ENCODE measurements at regions not wholly inside any gene's neighbourhood (a gene's known extent, or its start where the extent isn't known, plus 50 kb on each side); places are given as distances from the start of the nearest gene placed in this dataset.
"Not testable (repeated sequence)": the region's sequence is repeated elsewhere in the genome, so short reads cannot be mapped to it uniquely, and the experiment has no call there.

DNA sequence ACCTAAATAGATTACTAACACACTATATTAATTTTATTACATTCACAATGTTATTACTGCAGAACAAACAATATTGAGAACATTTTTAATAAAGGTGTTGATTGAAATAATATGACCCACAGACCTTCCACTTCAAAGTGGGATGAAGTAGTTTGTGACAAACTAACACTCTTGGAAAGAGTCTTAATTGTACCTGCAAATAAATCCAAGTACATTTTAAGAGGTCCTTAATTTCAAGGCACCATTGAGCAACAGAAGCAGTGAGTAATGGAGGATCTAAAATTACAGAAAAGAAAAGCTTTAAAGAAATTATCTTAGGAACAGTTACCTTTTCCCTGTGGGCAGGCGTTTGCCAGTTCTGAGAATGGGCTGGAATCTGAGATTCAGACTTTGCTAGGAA is 140.2 kb downstream of the MMUT start:
- Histone ChIP-seq H3K4me2 (no peak overlapping the region), H3F3A (ENCODE audit: insufficient read depth, low read depth) (peaks cover 19% of the 10 kb centered on the region), H3K4me3 (no peak overlapping the region), H3K9me2 (ENCODE audit: insufficient read depth) (no peaks in the 10 kb centered on the region), H3K27me3 (ENCODE audit: insufficient read depth, low read depth) (no peaks in the 10 kb centered on the region), H2AFZ (no peak overlapping the region), H3K36me3 (ENCODE audit: low read depth) (no peaks in the 10 kb centered on the region), H3K4me1 (replicated peaks; ENCODE audit: insufficient read depth) (peaks cover 26% of the 10 kb centered on the region), H3K27ac (no peak overlapping the region), H3K9me3 (ENCODE audit: insufficient read depth, low read depth) (peaks cover 14% of the 10 kb centered on the region; the same call in 1 of the 2 replicates), H4K20me1 (ENCODE audit: insufficient read depth) (no peaks in the 10 kb centered on the region), H3K79me2 (ENCODE audit: low read depth) (no peaks in the 10 kb centered on the region)
- no TSS peak for BruUV-seq (replicated peaks)
- ChIA-PET CTCF (no interaction called here), POLR2A (ENCODE audit: unreplicated experiment) (no interaction called here)
- no peak for DNase-seq
- no peak for TF ChIP-seq EZH2 (IDR thresholded peaks at IDR 0.05; ENCODE audit: low read depth)
- TF ChIP-seq, protein P1, sequence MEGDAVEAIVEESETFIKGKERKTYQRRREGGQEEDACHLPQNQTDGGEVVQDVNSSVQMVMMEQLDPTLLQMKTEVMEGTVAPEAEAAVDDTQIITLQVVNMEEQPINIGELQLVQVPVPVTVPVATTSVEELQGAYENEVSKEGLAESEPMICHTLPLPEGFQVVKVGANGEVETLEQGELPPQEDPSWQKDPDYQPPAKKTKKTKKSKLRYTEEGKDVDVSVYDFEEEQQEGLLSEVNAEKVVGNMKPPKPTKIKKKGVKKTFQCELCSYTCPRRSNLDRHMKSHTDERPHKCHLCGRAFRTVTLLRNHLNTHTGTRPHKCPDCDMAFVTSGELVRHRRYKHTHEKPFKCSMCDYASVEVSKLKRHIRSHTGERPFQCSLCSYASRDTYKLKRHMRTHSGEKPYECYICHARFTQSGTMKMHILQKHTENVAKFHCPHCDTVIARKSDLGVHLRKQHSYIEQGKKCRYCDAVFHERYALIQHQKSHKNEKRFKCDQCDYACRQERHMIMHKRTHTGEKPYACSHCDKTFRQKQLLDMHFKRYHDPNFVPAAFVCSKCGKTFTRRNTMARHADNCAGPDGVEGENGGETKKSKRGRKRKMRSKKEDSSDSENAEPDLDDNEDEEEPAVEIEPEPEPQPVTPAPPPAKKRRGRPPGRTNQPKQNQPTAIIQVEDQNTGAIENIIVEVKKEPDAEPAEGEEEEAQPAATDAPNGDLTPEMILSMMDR (conservative IDR thresholded peaks at IDR 0.05), result no peak
- intact Hi-C loops (cut with micrococcal nuclease; ENCODE audit: unreplicated experiment), result no loop called here

GRCh38 chr6:49321561-49322072 is 141.4 kb downstream of the MMUT start:
- Histone ChIP-seq H3K27ac (no peak overlapping the region), H2AFZ (no peak overlapping the region), H3K27me3 (ENCODE audit: insufficient read depth, low read depth) (no peaks in the 10 kb centered on the region), H3K4me1 (replicated peaks; ENCODE audit: insufficient read depth) (peaks cover 19% of the 10 kb centered on the region), H3K79me2 (ENCODE audit: low read depth) (no peaks in the 10 kb centered on the region), H3K4me3 (no peak overlapping the region), H3K9me3 (ENCODE audit: insufficient read depth, low read depth) (peaks cover 5% of the 10 kb centered on the region), H3K4me2 (no peak overlapping the region), H3K9me2 (ENCODE audit: insufficient read depth) (peaks cover 4% of the 10 kb centered on the region; the same call in 1 of the 2 replicates), H4K20me1 (ENCODE audit: insufficient read depth) (no peaks in the 10 kb centered on the region), H3F3A (ENCODE audit: insufficient read depth, low read depth) (peaks cover 15% of the 10 kb centered on the region), H3K36me3 (ENCODE audit: low read depth) (no peaks in the 10 kb centered on the region)
- intact Hi-C loops (cut with micrococcal nuclease; ENCODE audit: unreplicated experiment), result no loop called here
- ChIA-PET CTCF (no interaction called here), POLR2A (ENCODE audit: unreplicated experiment) (no interaction called here)
- DNase-seq, result no peak
- no peak for TF ChIP-seq EZH2 (IDR thresholded peaks at IDR 0.05; ENCODE audit: low read depth)
- TF ChIP-seq, protein P1 (conservative IDR thresholded peaks at IDR 0.05), result no peak
- BruUV-seq (replicated peaks), result no TSS peak

- Histone ChIP-seq H3K4me1 (replicated peaks; ENCODE audit: insufficient read depth) (no peaks in the 10 kb centered on the region), H4K20me1 (ENCODE audit: insufficient read depth) (no peaks in the 10 kb centered on the region), H3K9me2 (ENCODE audit: insufficient read depth) (no peaks in the 10 kb centered on the region; the same call in 1 of the 2 replicates), H3K27me3 (ENCODE audit: insufficient read depth, low read depth) (no peaks in the 10 kb centered on the region), H2AFZ (no peak overlapping the region), H3K79me2 (ENCODE audit: low read depth) (no peaks in the 10 kb centered on the region), H3K9me3 (ENCODE audit: insufficient read depth, low read depth) (no peaks in the 10 kb centered on the region), H3K4me3 (no peak overlapping the region), H3K27ac (no peak overlapping the region), H3F3A (ENCODE audit: insufficient read depth, low read depth) (no peaks in the 10 kb centered on the region), H3K36me3 (ENCODE audit: low read depth) (no peaks in the 10 kb centered on the region), H3K4me2 (no peak overlapping the region)
- intact Hi-C loops (cut with micrococcal nuclease; ENCODE audit: unreplicated experiment), result no loop called here
- POLR2A ChIA-PET (ENCODE audit: unreplicated experiment), result no interaction called here
- CTCF ChIA-PET, result no interaction called here
- TF ChIP-seq, protein P1 (conservative IDR thresholded peaks at IDR 0.05), result no peak
- no peak for TF ChIP-seq EZH2 (IDR thresholded peaks at IDR 0.05; ENCODE audit: low read depth)
- DNase-seq, result no peak
- BruUV-seq (replicated peaks), result no TSS peak
These were observed 158.0 kb downstream of the MMUT start for GRCh38 chr6:49305010-49305409.

DNA sequence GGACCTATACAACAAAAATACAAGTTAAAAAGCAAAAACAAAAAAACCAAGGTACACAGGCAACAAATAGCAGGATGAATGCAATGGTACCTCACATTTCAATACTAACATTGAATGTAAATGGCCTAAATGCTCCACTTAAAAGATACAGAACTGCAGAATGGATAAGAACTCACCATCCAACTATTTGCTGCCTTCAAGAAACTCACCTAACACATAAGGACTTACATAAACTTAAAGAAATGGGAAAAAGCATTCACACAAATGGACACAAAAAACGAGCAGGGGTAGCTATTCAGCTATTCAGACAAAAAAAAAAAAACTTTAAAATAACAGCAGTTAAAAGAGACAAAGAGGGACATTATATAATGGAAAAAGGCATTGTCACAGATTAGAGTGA is 158.7 kb downstream of the MMUT start:
- H2AFZ ChIP-seq; H3K79me2 ChIP-seq (ENCODE audit: low read depth); intact Hi-C loops (cut with micrococcal nuclease; ENCODE audit: unreplicated experiment); H3K9me3 ChIP-seq (ENCODE audit: insufficient read depth, low read depth); H3K4me2 ChIP-seq; BruUV-seq (replicated peaks); H3K27ac ChIP-seq; H4K20me1 ChIP-seq (ENCODE audit: insufficient read depth); H3F3A ChIP-seq (ENCODE audit: insufficient read depth, low read depth); H3K9me2 ChIP-seq (ENCODE audit: insufficient read depth); DNase-seq; H3K36me3 ChIP-seq (ENCODE audit: low read depth); H3K27me3 ChIP-seq (ENCODE audit: insufficient read depth, low read depth); POLR2A ChIA-PET (ENCODE audit: unreplicated experiment); H3K4me1 ChIP-seq (replicated peaks; ENCODE audit: insufficient read depth); H3K4me3 ChIP-seq: not testable (repeated sequence)
- CTCF ChIA-PET, result interaction anchor here (0.7 kb wide), 1 partner anchor 37 kb away, joined by 3 read pairs; no protein-coding TSS in a partner anchor

All from PC-9 (cell line).